ENCODE measurements at regions not wholly inside any gene's neighbourhood (a gene's known extent, or its start where the extent isn't known, plus 50 kb on each side); places are given as distances from the start of the nearest gene placed in this dataset.

DNA sequence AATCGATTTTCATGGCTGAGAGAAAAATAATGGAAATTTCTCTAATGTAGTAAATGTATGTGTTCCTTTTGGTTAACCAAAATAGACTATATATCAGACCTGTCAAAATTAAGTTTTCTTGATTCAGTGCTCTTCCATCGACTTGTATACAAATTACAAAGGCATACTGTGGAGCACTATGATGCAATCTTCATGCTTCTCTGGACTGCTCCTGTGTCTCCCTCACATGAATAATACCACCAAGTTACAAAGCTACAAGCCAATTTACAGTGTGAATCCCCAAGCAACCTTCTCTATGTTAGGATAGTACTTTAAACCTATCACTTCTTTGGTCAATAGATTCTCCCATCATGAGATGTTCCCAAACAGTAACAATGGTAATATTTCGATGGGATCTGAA lies 577.9 kb downstream of the PPARGC1A start:
- TF ChIP-seq, protein P1, sequence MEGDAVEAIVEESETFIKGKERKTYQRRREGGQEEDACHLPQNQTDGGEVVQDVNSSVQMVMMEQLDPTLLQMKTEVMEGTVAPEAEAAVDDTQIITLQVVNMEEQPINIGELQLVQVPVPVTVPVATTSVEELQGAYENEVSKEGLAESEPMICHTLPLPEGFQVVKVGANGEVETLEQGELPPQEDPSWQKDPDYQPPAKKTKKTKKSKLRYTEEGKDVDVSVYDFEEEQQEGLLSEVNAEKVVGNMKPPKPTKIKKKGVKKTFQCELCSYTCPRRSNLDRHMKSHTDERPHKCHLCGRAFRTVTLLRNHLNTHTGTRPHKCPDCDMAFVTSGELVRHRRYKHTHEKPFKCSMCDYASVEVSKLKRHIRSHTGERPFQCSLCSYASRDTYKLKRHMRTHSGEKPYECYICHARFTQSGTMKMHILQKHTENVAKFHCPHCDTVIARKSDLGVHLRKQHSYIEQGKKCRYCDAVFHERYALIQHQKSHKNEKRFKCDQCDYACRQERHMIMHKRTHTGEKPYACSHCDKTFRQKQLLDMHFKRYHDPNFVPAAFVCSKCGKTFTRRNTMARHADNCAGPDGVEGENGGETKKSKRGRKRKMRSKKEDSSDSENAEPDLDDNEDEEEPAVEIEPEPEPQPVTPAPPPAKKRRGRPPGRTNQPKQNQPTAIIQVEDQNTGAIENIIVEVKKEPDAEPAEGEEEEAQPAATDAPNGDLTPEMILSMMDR (conservative IDR thresholded peaks at IDR 0.05 in 1 of 2, IDR thresholded peaks at IDR 0.05 in 1 of 2; ENCODE audit: low read depth in 1 of 2, low read length in 2 of 2): no peak
- TF ChIP-seq EZH2 (IDR thresholded peaks at IDR 0.05; ENCODE audit: low read length, missing control alignments): no peak

Data from fibroblast of lung (primary cell).